Ectodermal cell (in vitro differentiated cells): ENCODE measurements at regions not wholly inside any gene's neighbourhood (a gene's known extent, or its start where the extent isn't known, plus 50 kb on each side); places are given as distances from the start of the nearest gene placed in this dataset.

ENCODE experiments used
- H3K27ac ChIP-seq: 2 replicates; pipeline ENCODE4 v1.7.0; 2013; ENCODE audit warnings: mild to moderate bottlenecking, low read depth, low read length; ENCODE audit not compliant: insufficient read depth, poor library complexity, severe bottlenecking
- H3K27me3 ChIP-seq: 2 replicates; pipeline ENCODE4 v1.7.0; 2013; ENCODE audit warnings: mild to moderate bottlenecking, low read length; ENCODE audit not compliant: insufficient read depth, control insufficient read depth, poor library complexity, severe bottlenecking
- H3K36me3 ChIP-seq: one replicate; pipeline ENCODE4 v1.7.0; 2013; ENCODE audit warnings: low read length; ENCODE audit not compliant: control insufficient read depth, insufficient read depth
- H3K4me1 ChIP-seq: one replicate; pipeline ENCODE4 v1.7.0; 2013; ENCODE audit warnings: low read length; ENCODE audit not compliant: control insufficient read depth, insufficient read depth
- H3K4me3 ChIP-seq: 2 replicates; pipeline ENCODE4 v1.7.0; 2013; ENCODE audit warnings: low read depth, low read length, control low read depth; ENCODE audit not compliant: insufficient read depth
- H3K9me3 ChIP-seq: 2 replicates; pipeline ENCODE4 v1.7.0; 2013; ENCODE audit warnings: mild to moderate bottlenecking, low read length, moderate library complexity; ENCODE audit not compliant: control insufficient read depth
- WGBS, 2 experiments: methylation state at CpG; one replicate each; pipeline ENCODE4 v1.1.7; 2013; ENCODE audit warnings: missing lambda C conversion rate in 2 of 2; 5-methylcytosine and 5-hydroxymethylcytosine counted together

- no peaks in the 10 kb centered on the region for H3K36me3 ChIP-seq
- WGBS, 2 experiments: 94 to 95% methylated on average over 7 of the region's 7 CpGs
- H3K9me3 ChIP-seq: no peaks in the 10 kb centered on the region
These were observed 65.1 kb upstream of the ETV6 start for GRCh38 chr12:11584221-11584855.

GRCh38 chr12:11592484-11592883 lies 57.0 kb upstream of the ETV6 start:
- no peaks in the 10 kb centered on the region for H3K4me1 ChIP-seq
- 96% methylated on average over 11 of the region's 11 CpGs for WGBS, 2 experiments
- H3K9me3 ChIP-seq: no peaks in the 10 kb centered on the region
- H3K4me3 ChIP-seq: no peak overlapping the region
- H3K27me3 ChIP-seq: no peaks in the 10 kb centered on the region
- H3K27ac ChIP-seq: no peak overlapping the region
- no peaks in the 10 kb centered on the region for H3K36me3 ChIP-seq

More at GRCh38 chr12:11584221-11584855, 65.1 kb upstream of the ETV6 start:
- H3K27me3 ChIP-seq: no peaks in the 10 kb centered on the region
- no peaks in the 10 kb centered on the region for H3K4me1 ChIP-seq
- no peak overlapping the region for H3K4me3 ChIP-seq
- no peak overlapping the region for H3K27ac ChIP-seq

- H3K4me3 ChIP-seq: no peak overlapping the region
- 85 to 92% methylated on average over 1 of the region's 1 CpG for WGBS, 2 experiments
- H3K36me3 ChIP-seq: no peaks in the 10 kb centered on the region
These were observed 56.5 kb upstream of the ETV6 start for GRCh38 chr12:11593013-11593412.

GRCh38 chr12:11595080-11595479 lies 54.4 kb upstream of the ETV6 start:
- no peaks in the 10 kb centered on the region for H3K9me3 ChIP-seq
- H3K27ac ChIP-seq: no peak overlapping the region
- no peaks in the 10 kb centered on the region for H3K27me3 ChIP-seq
- WGBS, 2 experiments: 93% methylated on average over 2 of the region's 3 CpGs
- H3K4me3 ChIP-seq: no peak overlapping the region
- H3K4me1 ChIP-seq: no peaks in the 10 kb centered on the region
- no peaks in the 10 kb centered on the region for H3K36me3 ChIP-seq

More at GRCh38 chr12:11593013-11593412, 56.5 kb upstream of the ETV6 start:
- Histone ChIP-seq H3K9me3 (no peaks in the 10 kb centered on the region), H3K27ac (no peak overlapping the region), H3K27me3 (no peaks in the 10 kb centered on the region), H3K4me1 (no peaks in the 10 kb centered on the region)

GRCh38 chr12:11596141-11596540 lies 53.3 kb upstream of the ETV6 start:
- H3K4me3 ChIP-seq: no peak overlapping the region
- 100% methylated on average over 1 of the region's 1 CpG; no CpG with 5 or more reads in 1 of the 2 experiments for WGBS, 2 experiments
- H3K36me3 ChIP-seq: no peaks in the 10 kb centered on the region
- no peaks in the 10 kb centered on the region for H3K4me1 ChIP-seq
- no peak overlapping the region for H3K27ac ChIP-seq
- no peaks in the 10 kb centered on the region for H3K9me3 ChIP-seq
- no peaks in the 10 kb centered on the region for H3K27me3 ChIP-seq

- Histone ChIP-seq H3K27me3 (no peaks in the 10 kb centered on the region), H3K4me1 (no peaks in the 10 kb centered on the region), H3K4me3 (no peak overlapping the region), H3K27ac (no peak overlapping the region), H3K9me3 (no peaks in the 10 kb centered on the region), H3K36me3 (no peaks in the 10 kb centered on the region)
- 60 to 63% methylated on average over 7 of the region's 7 CpGs for WGBS, 2 experiments
These were observed 50.6 kb upstream of the ETV6 start for GRCh38 chr12:11598900-11599299.
